Caco-2 (cell line): ENCODE measurements at regions not wholly inside any gene's neighbourhood (a gene's known extent, or its start where the extent isn't known, plus 50 kb on each side); places are given as distances from the start of the nearest gene placed in this dataset.

Experiments
- BruUV-seq: library from RNA; stranded (reverse); fragments of 400-500 nt; replicated peaks from 2 replicates; lab custom pipeline; 2021; lab: Mats Ljungman, UMichigan
- CTCF ChIA-PET: fragments of 300-600 bp; sonication (Branson Sonifier 250); formaldehyde crosslinking; loops from one replicate; lab custom pipeline; 2022; ENCODE audit warnings: antibody characterized with exemption; lab: Charles Lee
- POLR2A ChIA-PET: fragments of 300-600 bp; sonication (Branson Sonifier 250); formaldehyde crosslinking; loops from one replicate; lab custom pipeline; 2022; ENCODE audit warnings: antibody characterized with exemption; lab: Charles Lee
- DNase-seq, 2 experiments: peaks; one replicate each; pipeline versions ENCODE4 v3.0.0 to v3.0.0-alpha.2; 2020 to 2022
- H3K27me3 ChIP-seq: replicated peaks from 2 replicates; pipeline ENCODE4 v1.6.0; 2011; ENCODE audit warnings: low read length; ENCODE audit not compliant: control insufficient read depth, insufficient read depth
- H3K36me3 ChIP-seq: 2 replicates; pipeline ENCODE4 v1.5.1; 2011; ENCODE audit warnings: low read length; ENCODE audit not compliant: control insufficient read depth, insufficient read depth
- H3K4me1 ChIP-seq: fragments of 250-450 bp; sonication (Bioruptor Pico); 2 replicates; pipeline ENCODE4 v1.5.1; 2020; ENCODE audit warnings: mild to moderate bottlenecking
- H3K4me3 ChIP-seq: 2 replicates; pipeline ENCODE4 v1.5.1; 2011; ENCODE audit warnings: low read depth, mild to moderate bottlenecking, control low read depth, low read length
- H3K9me3 ChIP-seq: fragments of 250-450 bp; sonication (Bioruptor Pico); 2 replicates; pipeline ENCODE4 v1.5.1; 2020; ENCODE audit warnings: mild to moderate bottlenecking, moderate library complexity
- H3K27ac Mint-ChIP-seq: one replicate; pipeline ENCODE4 v1.8.0; 2022; ENCODE audit warnings: mixed read lengths; ENCODE audit not compliant: unreplicated experiment
- H3K27me3 Mint-ChIP-seq: one replicate; pipeline ENCODE4 v1.8.0; 2022; ENCODE audit warnings: mixed read lengths; ENCODE audit not compliant: insufficient read depth, unreplicated experiment
- H3K36me3 Mint-ChIP-seq: one replicate; pipeline ENCODE4 v1.8.0; 2022; ENCODE audit warnings: mild to moderate bottlenecking, mixed read lengths; ENCODE audit not compliant: insufficient read depth, unreplicated experiment
- H3K4me1 Mint-ChIP-seq: one replicate; pipeline ENCODE4 v1.8.0; 2022; ENCODE audit warnings: low read depth, mixed read lengths; ENCODE audit not compliant: unreplicated experiment
- H3K4me3 Mint-ChIP-seq: one replicate; pipeline ENCODE4 v1.8.0; 2022; ENCODE audit warnings: mild to moderate bottlenecking, moderate library complexity, mixed read lengths; ENCODE audit not compliant: unreplicated experiment
- H3K9me3 Mint-ChIP-seq: one replicate; pipeline ENCODE4 v1.8.0; 2022; ENCODE audit warnings: mixed read lengths; ENCODE audit not compliant: unreplicated experiment
- intact Hi-C: fragments of 100-400 bp; cut with micrococcal nuclease; formaldehyde crosslinking; loops from one replicate; pipeline ENCODE4 v1.10.0; 2022; ENCODE audit not compliant: unreplicated experiment
- TF ChIP-seq, protein P1 (sequence below), 2 experiments: fragments of 200-600 bp in 1 of 2; IDR thresholded peaks; 1 replicate in 1 of 2; 2 replicates in 1 of 2; pipeline versions ENCODE4 v1.5.1 to v1.8.0; 2011 to 2022; ENCODE audit warnings: antibody characterized with exemption in 1 of 2, control low read depth in 1 of 2, inconsistent platforms in 1 of 2, low read depth in 1 of 2, low read length in 1 of 2, mild to moderate bottlenecking in 1 of 2, moderate library complexity in 1 of 2; ENCODE audit not compliant: insufficient read depth in 1 of 2, severe bottlenecking in 1 of 2, unreplicated experiment in 1 of 2

DNA sequence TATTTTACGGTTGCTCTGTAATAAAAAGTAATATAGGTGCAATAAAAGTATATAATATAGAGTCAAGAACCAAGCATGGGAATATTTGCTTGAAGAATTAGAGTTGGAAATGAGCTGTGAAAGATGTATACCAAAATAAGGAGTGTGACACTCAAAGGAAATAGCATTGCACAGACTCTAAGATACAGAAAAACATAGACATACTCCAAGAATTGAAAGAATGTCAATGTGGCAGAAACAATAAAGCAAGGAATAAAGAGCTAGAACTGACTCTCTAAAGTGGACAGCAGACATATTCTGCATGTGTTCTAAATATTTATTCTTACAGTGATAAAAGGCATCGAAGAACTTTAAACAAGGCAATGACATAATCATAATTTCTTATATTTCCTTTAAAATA lies 561.1 kb upstream of the SETBP1 start:
- no TSS peak for BruUV-seq
- Mint-ChIP-seq H3K27ac (no peak overlapping the region), H3K36me3 (no peaks in the 10 kb centered on the region), H3K4me3 (no peak overlapping the region), H3K9me3 (no peaks in the 10 kb centered on the region), H3K4me1 (no peaks in the 10 kb centered on the region), H3K27me3 (peaks cover 3% of the 10 kb centered on the region)
- no peak for DNase-seq
- intact Hi-C loops: no loop called here
- ChIA-PET CTCF (no interaction called here), POLR2A (no interaction called here)
- TF ChIP-seq, protein P1, sequence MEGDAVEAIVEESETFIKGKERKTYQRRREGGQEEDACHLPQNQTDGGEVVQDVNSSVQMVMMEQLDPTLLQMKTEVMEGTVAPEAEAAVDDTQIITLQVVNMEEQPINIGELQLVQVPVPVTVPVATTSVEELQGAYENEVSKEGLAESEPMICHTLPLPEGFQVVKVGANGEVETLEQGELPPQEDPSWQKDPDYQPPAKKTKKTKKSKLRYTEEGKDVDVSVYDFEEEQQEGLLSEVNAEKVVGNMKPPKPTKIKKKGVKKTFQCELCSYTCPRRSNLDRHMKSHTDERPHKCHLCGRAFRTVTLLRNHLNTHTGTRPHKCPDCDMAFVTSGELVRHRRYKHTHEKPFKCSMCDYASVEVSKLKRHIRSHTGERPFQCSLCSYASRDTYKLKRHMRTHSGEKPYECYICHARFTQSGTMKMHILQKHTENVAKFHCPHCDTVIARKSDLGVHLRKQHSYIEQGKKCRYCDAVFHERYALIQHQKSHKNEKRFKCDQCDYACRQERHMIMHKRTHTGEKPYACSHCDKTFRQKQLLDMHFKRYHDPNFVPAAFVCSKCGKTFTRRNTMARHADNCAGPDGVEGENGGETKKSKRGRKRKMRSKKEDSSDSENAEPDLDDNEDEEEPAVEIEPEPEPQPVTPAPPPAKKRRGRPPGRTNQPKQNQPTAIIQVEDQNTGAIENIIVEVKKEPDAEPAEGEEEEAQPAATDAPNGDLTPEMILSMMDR (IDR thresholded peaks at IDR 0.05; ENCODE audit: insufficient read depth in 1 of 2, low read depth in 1 of 2, low read length in 1 of 2, severe bottlenecking in 1 of 2, unreplicated experiment in 1 of 2): no peak
- Histone ChIP-seq H3K4me1 (no peaks in the 10 kb centered on the region), H3K9me3 (no peaks in the 10 kb centered on the region), H3K27me3 (no peaks in the 10 kb centered on the region), H3K4me3 (no peak overlapping the region), H3K36me3 (no peaks in the 10 kb centered on the region)

DNA sequence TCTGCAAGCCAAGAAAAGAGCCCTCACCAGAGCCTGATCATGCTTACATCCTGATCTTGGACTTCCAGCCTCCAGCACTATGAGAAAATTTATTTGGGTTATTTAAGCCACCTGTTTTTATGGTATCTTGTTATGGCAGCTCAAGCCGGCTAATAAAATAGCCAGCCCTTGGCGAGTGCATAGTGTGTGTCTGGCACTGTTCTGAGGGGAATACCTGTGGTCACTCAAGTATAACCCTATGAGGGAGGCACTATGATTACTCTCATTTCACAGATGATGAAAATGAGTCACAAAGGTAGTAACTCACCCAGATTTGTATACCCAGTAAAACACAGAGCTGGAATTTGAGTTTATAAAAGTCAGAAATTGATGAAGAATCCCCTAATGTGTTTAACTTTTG lies 556.9 kb upstream of the SETBP1 start:
- BruUV-seq: no TSS peak

DNA sequence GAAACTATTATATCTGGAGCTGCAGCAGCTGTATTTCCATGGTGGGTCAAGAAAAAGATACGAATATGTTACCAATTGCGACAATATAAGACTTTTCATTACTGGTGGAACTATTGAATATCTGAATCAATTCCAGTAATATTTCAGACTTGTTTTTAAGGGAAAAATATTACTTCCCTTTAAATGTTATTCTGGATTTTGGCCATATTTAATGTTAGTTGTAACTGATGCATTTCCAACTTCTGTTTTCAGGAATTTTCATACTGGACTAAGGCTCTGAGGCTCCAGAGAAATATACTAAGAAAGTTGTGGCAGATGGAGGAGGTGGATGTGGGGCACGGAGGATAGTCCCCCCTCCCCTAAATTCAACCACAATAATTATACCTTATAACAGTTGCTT lies 555.2 kb upstream of the SETBP1 start:
- H3K27me3 Mint-ChIP-seq: peaks cover 3% of the 10 kb centered on the region
- H3K27ac Mint-ChIP-seq: no peak overlapping the region
- ChIA-PET POLR2A (no interaction called here), CTCF (no interaction called here)
- H3K4me1 ChIP-seq: no peaks in the 10 kb centered on the region
- intact Hi-C loops: loop anchor here (5.0 kb wide), 1 partner anchor 503 kb away; no protein-coding TSS in a partner anchor
- H3K9me3 ChIP-seq: no peaks in the 10 kb centered on the region
- BruUV-seq: no TSS peak
- H3K4me3 ChIP-seq: no peak overlapping the region
- H3K36me3 Mint-ChIP-seq: no peaks in the 10 kb centered on the region
- no peaks in the 10 kb centered on the region for H3K27me3 ChIP-seq
- TF ChIP-seq, protein P1 (IDR thresholded peaks at IDR 0.05; ENCODE audit: insufficient read depth in 1 of 2, low read depth in 1 of 2, low read length in 1 of 2, severe bottlenecking in 1 of 2, unreplicated experiment in 1 of 2): no peak
- H3K4me1 Mint-ChIP-seq: no peaks in the 10 kb centered on the region
- DNase-seq: no peak
- no peaks in the 10 kb centered on the region for H3K9me3 Mint-ChIP-seq
- H3K36me3 ChIP-seq: no peaks in the 10 kb centered on the region
- no peak overlapping the region for H3K4me3 Mint-ChIP-seq

More for the DNA sequence above, 556.9 kb upstream of the SETBP1 start:
- intact Hi-C loops: no loop called here
- Histone ChIP-seq H3K4me1 (no peaks in the 10 kb centered on the region), H3K9me3 (no peaks in the 10 kb centered on the region), H3K27me3 (no peaks in the 10 kb centered on the region), H3K36me3 (no peaks in the 10 kb centered on the region), H3K4me3 (no peak overlapping the region)
- ChIA-PET CTCF (no interaction called here), POLR2A (no interaction called here)
- TF ChIP-seq, protein P1 (IDR thresholded peaks at IDR 0.05; ENCODE audit: insufficient read depth in 1 of 2, low read depth in 1 of 2, low read length in 1 of 2, severe bottlenecking in 1 of 2, unreplicated experiment in 1 of 2): no peak
- no peak for DNase-seq
- Mint-ChIP-seq H3K9me3 (no peaks in the 10 kb centered on the region), H3K27ac (no peak overlapping the region), H3K4me1 (no peaks in the 10 kb centered on the region), H3K27me3 (peaks cover 3% of the 10 kb centered on the region), H3K36me3 (no peaks in the 10 kb centered on the region), H3K4me3 (no peak overlapping the region)
